Naive thymus-derived CD8-positive, alpha-beta T cell (primary cell): ENCODE measurements at regions not wholly inside any gene's neighbourhood (a gene's known extent, or its start where the extent isn't known, plus 50 kb on each side); places are given as distances from the start of the nearest gene placed in this dataset.
"Not testable (repeated sequence)": the region's sequence is repeated elsewhere in the genome, so short reads cannot be mapped to it uniquely, and the experiment has no call there.

Source experiments
- ATAC-seq, 2 donors: fragments of 150-1000 bp; cut with Tn5 transposase in 1 of 2; sonication (Bioruptor Pico), chemical (Tn5 transposase) in 1 of 2; 1 replicate in 1 of 2; 2 replicates in 1 of 2; pipeline ENCODE4 v1.10.0; 2021; ENCODE audit warnings: mild to moderate bottlenecking in 2 of 2, moderate library complexity in 2 of 2
- POLR2A ChIA-PET: fragments of 350-600 bp; sonication (Branson Sonifier 250); formaldehyde crosslinking; loops from one replicate; lab custom pipeline; 2021; ENCODE audit warnings: antibody characterized with exemption; lab: Charles Lee
- DNase-seq, 10 donors: peaks; one replicate each; pipeline versions ENCODE4 v3.0.0 to v3.0.0-alpha.2; 2020 to 2022
- H3K27ac Mint-ChIP-seq, 10 donors: one replicate each; pipeline ENCODE4 v1.8.0; 2020 to 2022; ENCODE audit warnings: mild to moderate bottlenecking in 10 of 10, mixed read lengths in 10 of 10, moderate library complexity in 4 of 10, inconsistent platforms in 1 of 10
- H3K27me3 Mint-ChIP-seq, 5 donors: one replicate each; pipeline ENCODE4 v1.8.0; 2021 to 2022; ENCODE audit warnings: mixed read lengths in 5 of 5
- H3K36me3 Mint-ChIP-seq, 3 donors: one replicate each; pipeline ENCODE4 v1.8.0; 2020 to 2022; ENCODE audit warnings: mixed read lengths in 3 of 3, mild to moderate bottlenecking in 2 of 3, inconsistent platforms in 1 of 3
- H3K4me1 Mint-ChIP-seq, 4 donors: one replicate each; pipeline ENCODE4 v1.8.0; 2021 to 2022; ENCODE audit warnings: mixed read lengths in 4 of 4
- H3K4me3 Mint-ChIP-seq, 10 donors: one replicate each; pipeline ENCODE4 v1.8.0; 2020 to 2022; ENCODE audit warnings: mild to moderate bottlenecking in 10 of 10, mixed read lengths in 10 of 10, moderate library complexity in 6 of 10, inconsistent platforms in 1 of 10
- H3K9me3 Mint-ChIP-seq, 9 donors: one replicate each; pipeline ENCODE4 v1.8.0; 2020 to 2022; ENCODE audit warnings: mixed read lengths in 9 of 9, mild to moderate bottlenecking in 3 of 9, inconsistent platforms in 1 of 9, moderate library complexity in 1 of 9

- POLR2A ChIA-PET, ATAC-seq: not testable (repeated sequence)
Observed at GRCh38 chr1:29797125-29797524, 560.8 kb downstream of the PTPRU start.

GRCh38 chr1:29795965-29796364 is 559.6 kb downstream of the PTPRU start:
- POLR2A ChIA-PET, H3K4me3 Mint-ChIP-seq, ATAC-seq, H3K27ac Mint-ChIP-seq, H3K4me1 Mint-ChIP-seq, DNase-seq, H3K36me3 Mint-ChIP-seq: not testable (repeated sequence)
- H3K27me3 Mint-ChIP-seq, result peaks cover 0 to 21% (median 7%) of the 10 kb centered on the region in 5 donors
- peaks cover 0 to 16% (median 7%) of the 10 kb centered on the region in 9 donors for H3K9me3 Mint-ChIP-seq

More at GRCh38 chr1:29797125-29797524, 560.8 kb downstream of the PTPRU start:
- DNase-seq, H3K36me3 Mint-ChIP-seq, H3K4me1 Mint-ChIP-seq, H3K4me3 Mint-ChIP-seq, H3K27ac Mint-ChIP-seq: not testable (repeated sequence)
- Mint-ChIP-seq H3K9me3 (peaks cover 0 to 16% (median 7%) of the 10 kb centered on the region in 9 donors), H3K27me3 (peaks cover 0 to 23% (median 9%) of the 10 kb centered on the region in 5 donors)

- Mint-ChIP-seq H3K4me1 (no peaks in the 10 kb centered on the region), H3K27ac (no peak overlapping the region), H3K36me3 (peaks cover 0 to 4% (median 0%) of the 10 kb centered on the region in 3 donors), H3K4me3 (no peak overlapping the region), H3K27me3 (peaks cover 0 to 23% (median 7%) of the 10 kb centered on the region in 5 donors), H3K9me3 (peaks cover 0 to 16% (median 7%) of the 10 kb centered on the region in 9 donors)
- ATAC-seq (no peak), DNase-seq (peak in 1 of 10 donors; percentile 4)
- POLR2A ChIA-PET, result no interaction called here
Observed at GRCh38 chr1:29793653-29794348, 557.5 kb downstream of the PTPRU start.

GRCh38 chr1:29793101-29793546 is 556.8 kb downstream of the PTPRU start:
- POLR2A ChIA-PET, result no interaction called here
- H3K27me3 Mint-ChIP-seq, result peaks cover 0 to 27% (median 8%) of the 10 kb centered on the region in 5 donors
- DNase-seq (peak in 6 of 10 donors; percentile 7 to 31 (median 19)), ATAC-seq (no peak)
- peaks cover 0 to 16% (median 7%) of the 10 kb centered on the region in 9 donors for H3K9me3 Mint-ChIP-seq
- H3K4me3 Mint-ChIP-seq, result no peak overlapping the region
- H3K27ac Mint-ChIP-seq, result no peak overlapping the region
- H3K36me3 Mint-ChIP-seq, result peaks cover 0 to 4% (median 0%) of the 10 kb centered on the region in 3 donors
- H3K4me1 Mint-ChIP-seq, result no peaks in the 10 kb centered on the region

DNA sequence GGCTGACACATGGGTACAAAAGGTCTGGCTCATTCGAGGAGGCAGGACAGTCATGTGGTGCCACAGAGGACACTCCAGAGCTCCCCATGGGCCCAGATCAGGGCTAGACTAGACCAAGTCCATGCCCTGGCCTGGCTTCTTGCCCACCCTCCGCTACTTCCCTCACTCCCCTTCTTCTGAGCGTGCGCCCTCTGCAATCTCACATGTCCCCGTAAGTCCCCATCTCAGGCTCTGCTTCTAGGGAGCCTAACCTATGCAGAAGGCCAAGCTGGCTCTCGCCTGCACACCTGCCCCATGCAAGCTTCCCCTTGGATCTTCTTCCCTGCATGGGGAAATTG is 553.6 kb downstream of the PTPRU start:
- POLR2A ChIA-PET, result no interaction called here
- Mint-ChIP-seq H3K4me3 (no peak overlapping the region), H3K36me3 (peaks cover 0 to 3% (median 0%) of the 10 kb centered on the region in 3 donors), H3K9me3 (peaks cover 0 to 4% (median 0%) of the 10 kb centered on the region in 9 donors), H3K27me3 (peaks cover 0 to 49% (median 16%) of the 10 kb centered on the region in 5 donors), H3K27ac (no peak overlapping the region), H3K4me1 (peaks cover 0 to 1% (median 0%) of the 10 kb centered on the region in 4 donors)
- DNase-seq (no peak), ATAC-seq (no peak)

DNA sequence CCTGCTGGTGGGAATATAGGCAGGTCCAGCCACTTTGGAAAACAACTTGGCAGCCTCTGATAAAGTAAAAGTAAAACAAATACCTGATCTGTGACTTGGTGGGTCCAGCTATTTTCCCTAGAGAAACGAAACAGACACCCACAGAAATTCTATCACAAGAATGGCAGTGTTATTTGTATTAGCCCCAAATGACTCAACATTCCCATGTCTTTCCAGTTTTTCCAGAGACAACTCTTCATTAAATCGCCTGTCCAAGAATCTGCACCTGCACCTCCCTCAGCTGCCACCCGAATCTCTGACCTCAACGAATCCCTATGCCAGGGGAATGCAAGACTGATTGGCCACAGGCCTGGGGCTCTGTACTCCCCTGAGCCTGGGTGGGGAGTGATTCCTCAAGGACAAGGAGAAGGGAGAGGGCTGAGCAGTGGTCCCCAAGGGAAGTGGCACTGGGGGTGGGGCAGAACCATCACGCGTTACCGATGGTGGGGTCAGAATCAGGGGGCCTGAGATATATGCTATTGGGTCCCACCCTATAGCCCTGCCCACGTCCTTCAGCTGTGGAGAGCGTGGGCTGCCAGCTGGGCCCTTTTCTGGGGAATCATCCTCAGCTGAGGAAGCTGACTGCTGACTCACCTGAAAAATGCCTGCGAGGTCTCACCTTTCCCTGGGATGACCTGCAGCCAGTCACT is 553.0 kb downstream of the PTPRU start:
- H3K9me3 Mint-ChIP-seq, result no peaks in the 10 kb centered on the region
- peaks cover 0 to 54% (median 16%) of the 10 kb centered on the region in 5 donors for H3K27me3 Mint-ChIP-seq
- peaks cover 0 to 2% (median 0%) of the 10 kb centered on the region in 4 donors for H3K4me1 Mint-ChIP-seq
- DNase-seq, result no peak
- POLR2A ChIA-PET, result no interaction called here
- no peaks in the 10 kb centered on the region for H3K36me3 Mint-ChIP-seq
- no peak for ATAC-seq
- no peak overlapping the region for H3K4me3 Mint-ChIP-seq
- H3K27ac Mint-ChIP-seq, result no peak overlapping the region

GRCh38 chr1:29786791-29787732 is 550.7 kb downstream of the PTPRU start:
- ATAC-seq (no peak), DNase-seq (no peak)
- Mint-ChIP-seq H3K36me3 (no peaks in the 10 kb centered on the region), H3K4me1 (peaks cover 0 to 2% (median 0%) of the 10 kb centered on the region in 4 donors), H3K9me3 (no peaks in the 10 kb centered on the region), H3K27ac (no peak overlapping the region), H3K4me3 (no peak overlapping the region), H3K27me3 (peaks cover 3 to 44% (median 8%) of the 10 kb centered on the region in 5 donors)
- POLR2A ChIA-PET, result no interaction called here

- H3K4me1 Mint-ChIP-seq, result peaks cover 0 to 2% (median 0%) of the 10 kb centered on the region in 4 donors
Observed at GRCh38 chr1:29786195-29786594, 549.9 kb downstream of the PTPRU start.

GRCh38 chr1:29785554-29785953 is 549.2 kb downstream of the PTPRU start:
- POLR2A ChIA-PET, result no interaction called here
- no peaks in the 10 kb centered on the region for H3K9me3 Mint-ChIP-seq
- no peak for ATAC-seq
- H3K36me3 Mint-ChIP-seq, result no peaks in the 10 kb centered on the region
- no peak overlapping the region for H3K27ac Mint-ChIP-seq
- no peak overlapping the region for H3K4me3 Mint-ChIP-seq
- no peak for DNase-seq
- peaks cover 4 to 43% (median 17%) of the 10 kb centered on the region in 5 donors for H3K27me3 Mint-ChIP-seq
- peaks cover 0 to 2% (median 0%) of the 10 kb centered on the region in 4 donors for H3K4me1 Mint-ChIP-seq

More at GRCh38 chr1:29786195-29786594, 549.9 kb downstream of the PTPRU start:
- ATAC-seq, result no peak
- Mint-ChIP-seq H3K27me3 (peaks cover 3 to 42% (median 14%) of the 10 kb centered on the region in 5 donors), H3K4me3 (no peak overlapping the region), H3K27ac (no peak overlapping the region), H3K9me3 (no peaks in the 10 kb centered on the region), H3K36me3 (no peaks in the 10 kb centered on the region)
- POLR2A ChIA-PET, result no interaction called here
- DNase-seq, result no peak

- POLR2A ChIA-PET, result no interaction called here
- H3K4me3 Mint-ChIP-seq, result no peak overlapping the region
- H3K27me3 Mint-ChIP-seq, result peaks cover 4 to 44% (median 17%) of the 10 kb centered on the region in 5 donors
- H3K36me3 Mint-ChIP-seq, result no peaks in the 10 kb centered on the region
- H3K27ac Mint-ChIP-seq, result no peak overlapping the region
- peaks cover 0 to 2% (median 0%) of the 10 kb centered on the region in 4 donors for H3K4me1 Mint-ChIP-seq
- DNase-seq (no peak), ATAC-seq (no peak)
- H3K9me3 Mint-ChIP-seq, result no peaks in the 10 kb centered on the region
Observed at GRCh38 chr1:29785137-29785527, 548.8 kb downstream of the PTPRU start.

- H3K4me1 Mint-ChIP-seq, result peaks cover 0 to 2% (median 0%) of the 10 kb centered on the region in 4 donors
- H3K27ac Mint-ChIP-seq, result peak overlapping the region in 1 of 10 donors; percentile 31
- peaks cover 5 to 48% (median 14%) of the 10 kb centered on the region in 5 donors for H3K27me3 Mint-ChIP-seq
- ATAC-seq, result no peak
- H3K4me3 Mint-ChIP-seq, result no peak overlapping the region
- H3K36me3 Mint-ChIP-seq, result no peaks in the 10 kb centered on the region
- no peaks in the 10 kb centered on the region for H3K9me3 Mint-ChIP-seq
- POLR2A ChIA-PET, result no interaction called here
- DNase-seq, result no peak
Observed at GRCh38 chr1:29784276-29785136, 548.2 kb downstream of the PTPRU start.
